ENCODE measurements at regions not wholly inside any gene's neighbourhood (a gene's known extent, or its start where the extent isn't known, plus 50 kb on each side); places are given as distances from the start of the nearest gene placed in this dataset.

DNA sequence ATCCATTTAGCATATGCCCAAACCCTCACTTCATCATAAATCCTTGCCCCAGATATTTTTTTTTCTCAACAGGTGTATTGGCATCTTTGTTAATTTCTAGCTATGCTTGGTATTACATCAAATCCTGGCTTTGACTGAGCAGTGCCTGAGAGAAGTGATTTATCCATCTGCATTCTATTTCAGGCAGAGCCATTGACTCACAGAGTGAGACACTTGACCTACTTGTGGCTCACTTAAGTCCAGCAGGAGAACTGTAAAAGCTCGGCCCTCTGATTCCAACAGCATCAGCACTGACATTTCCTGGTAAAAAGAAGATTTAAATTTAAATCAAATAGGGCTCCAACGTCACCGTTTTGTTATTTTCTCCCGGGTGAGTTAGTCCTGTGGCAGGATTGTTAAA is 93.4 kb downstream of the PLK2 start:
- Mint-ChIP-seq H3K27ac (no peak overlapping the region), H3K9me3 (no peaks in the 10 kb centered on the region), H3K36me3 (ENCODE audit: low read depth) (no peaks in the 10 kb centered on the region), H3K4me1 (no peaks in the 10 kb centered on the region), H3K27me3 (no peaks in the 10 kb centered on the region), H3K4me3 (no peak overlapping the region)
- intact Hi-C loops (cut with micrococcal nuclease) = no loop called here
- DNase-seq = no peak

- Mint-ChIP-seq H3K4me1 (no peaks in the 10 kb centered on the region), H3K27me3 (no peaks in the 10 kb centered on the region), H3K9me3 (no peaks in the 10 kb centered on the region), H3K27ac (no peak overlapping the region), H3K36me3 (ENCODE audit: low read depth) (no peaks in the 10 kb centered on the region), H3K4me3 (no peak overlapping the region)
- intact Hi-C loops (cut with micrococcal nuclease) = no loop called here
- DNase-seq = peak; percentile 14
Measured at GRCh38 chr5:58365791-58366190, 94.1 kb downstream of the PLK2 start.

DNA sequence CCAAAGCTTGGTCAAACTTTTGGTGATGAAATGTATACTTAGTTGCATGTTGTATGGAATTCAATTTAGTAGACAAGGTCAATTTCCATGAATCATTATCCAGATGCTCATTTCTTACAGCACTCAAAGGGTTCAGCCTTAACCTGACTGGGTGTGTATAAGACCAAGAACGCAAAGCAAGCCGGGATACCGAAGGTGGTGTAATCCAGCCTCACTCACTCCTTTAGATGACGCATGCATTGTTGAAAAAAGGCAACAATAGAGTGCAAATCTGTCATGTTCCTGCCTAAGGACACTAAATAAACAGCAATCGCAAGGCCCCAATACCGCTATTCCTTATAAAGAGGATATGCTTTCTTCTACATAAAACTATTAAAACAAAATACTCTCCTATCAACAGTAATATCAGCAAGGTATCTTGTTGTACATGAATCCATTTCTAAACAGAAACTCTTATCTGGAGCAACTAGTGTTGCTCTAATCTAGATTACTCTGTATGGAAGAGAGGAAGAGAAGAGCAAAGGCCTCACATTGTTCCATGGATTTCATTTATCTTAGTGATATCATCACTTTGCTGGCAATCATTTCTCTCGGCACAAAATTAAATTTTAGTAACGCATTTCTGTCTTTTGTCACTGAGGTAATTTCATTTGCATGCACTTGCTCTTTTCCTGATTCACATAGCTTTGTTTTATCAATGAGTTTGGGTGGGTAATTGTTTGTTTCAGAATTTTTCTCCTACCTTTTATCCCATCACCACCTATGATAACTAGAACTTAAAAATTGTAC is 96.2 kb downstream of the PLK2 start:
- H3K36me3 Mint-ChIP-seq (ENCODE audit: low read depth) = no peaks in the 10 kb centered on the region
- no peak for DNase-seq
- no peaks in the 10 kb centered on the region for H3K27me3 Mint-ChIP-seq
- H3K27ac Mint-ChIP-seq = no peak overlapping the region
- H3K9me3 Mint-ChIP-seq = no peaks in the 10 kb centered on the region
- H3K4me1 Mint-ChIP-seq = no peaks in the 10 kb centered on the region
- no peak overlapping the region for H3K4me3 Mint-ChIP-seq
- intact Hi-C loops (cut with micrococcal nuclease) = no loop called here

DNA sequence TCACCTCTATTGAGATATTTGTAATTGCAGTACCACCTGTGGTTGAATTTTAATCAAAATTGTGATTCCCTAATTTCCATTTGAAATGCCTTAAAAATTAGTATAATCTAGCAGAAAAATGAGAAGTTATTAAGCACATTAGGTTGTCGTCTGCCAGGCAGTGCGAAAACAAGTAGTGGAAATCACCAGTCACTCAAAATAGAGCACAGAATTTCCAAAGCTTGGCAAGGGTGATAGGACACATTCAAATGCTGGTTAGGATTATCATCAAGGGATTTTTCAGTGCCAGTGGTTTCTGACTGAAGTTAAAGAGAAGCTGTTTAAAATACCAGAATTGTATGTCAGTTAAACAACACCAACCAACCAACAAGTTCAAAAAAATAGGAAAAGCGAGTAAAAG is 97.8 kb downstream of the PLK2 start:
- intact Hi-C loops (cut with micrococcal nuclease) = no loop called here
- DNase-seq = no peak
- no peaks in the 10 kb centered on the region for H3K36me3 Mint-ChIP-seq (ENCODE audit: low read depth)
- H3K27me3 Mint-ChIP-seq = no peaks in the 10 kb centered on the region
- H3K4me3 Mint-ChIP-seq = no peak overlapping the region
- no peaks in the 10 kb centered on the region for H3K4me1 Mint-ChIP-seq
- H3K27ac Mint-ChIP-seq = no peak overlapping the region
- no peaks in the 10 kb centered on the region for H3K9me3 Mint-ChIP-seq

DNA sequence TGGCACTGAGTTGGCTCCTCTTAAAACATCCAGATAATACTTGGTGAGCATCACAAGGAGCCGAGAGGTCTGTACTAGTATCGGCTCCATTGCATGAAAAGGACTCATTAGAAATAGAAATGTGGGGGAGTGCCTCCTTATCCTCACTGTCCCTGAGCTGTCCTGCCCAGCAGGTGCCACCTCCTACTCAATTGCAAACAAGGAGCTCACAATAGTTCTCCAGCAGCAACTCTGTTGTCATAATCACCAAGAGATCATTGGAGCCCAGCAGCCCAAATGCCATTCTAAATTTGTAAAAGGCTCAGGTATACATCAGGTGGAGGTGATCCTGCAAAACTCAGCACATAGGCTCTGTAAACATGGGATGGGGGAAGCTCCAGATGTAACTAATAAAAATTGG is 99.1 kb downstream of the PLK2 start:
- Mint-ChIP-seq H3K27me3 (no peaks in the 10 kb centered on the region), H3K36me3 (ENCODE audit: low read depth) (no peaks in the 10 kb centered on the region), H3K9me3 (no peaks in the 10 kb centered on the region), H3K27ac (no peak overlapping the region), H3K4me3 (no peak overlapping the region), H3K4me1 (no peaks in the 10 kb centered on the region)
- DNase-seq = no peak
- intact Hi-C loops (cut with micrococcal nuclease) = no loop called here

DNA sequence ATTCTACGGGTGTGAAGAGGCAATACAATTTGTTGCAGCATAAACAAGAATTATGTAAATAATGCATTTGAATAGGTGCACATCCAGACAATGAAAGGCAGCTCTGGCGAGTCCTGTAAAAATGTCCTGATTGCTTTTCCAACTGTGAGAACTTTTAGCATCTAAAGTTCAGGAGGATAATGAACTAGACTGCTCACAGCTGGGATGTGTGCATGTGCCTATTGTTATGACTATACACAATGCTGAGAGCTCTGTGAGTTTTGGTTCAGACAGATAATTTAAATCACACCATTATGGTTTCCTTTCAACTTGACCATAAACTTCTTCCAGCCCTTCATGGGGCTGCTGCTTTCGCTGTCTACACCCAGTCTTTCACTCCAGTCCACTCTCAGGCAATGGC is 99.9 kb downstream of the PLK2 start:
- H3K36me3 Mint-ChIP-seq (ENCODE audit: low read depth) = no peaks in the 10 kb centered on the region
- DNase-seq = no peak
- intact Hi-C loops (cut with micrococcal nuclease) = no loop called here
- H3K4me1 Mint-ChIP-seq = no peaks in the 10 kb centered on the region
- H3K4me3 Mint-ChIP-seq = no peak overlapping the region
- no peaks in the 10 kb centered on the region for H3K27me3 Mint-ChIP-seq
- H3K9me3 Mint-ChIP-seq = no peaks in the 10 kb centered on the region
- no peak overlapping the region for H3K27ac Mint-ChIP-seq

- Mint-ChIP-seq H3K4me3 (no peak overlapping the region), H3K36me3 (ENCODE audit: low read depth) (no peaks in the 10 kb centered on the region), H3K27ac (no peak overlapping the region), H3K27me3 (no peaks in the 10 kb centered on the region), H3K4me1 (no peaks in the 10 kb centered on the region), H3K9me3 (no peaks in the 10 kb centered on the region)
- intact Hi-C loops (cut with micrococcal nuclease) = no loop called here
- DNase-seq = no peak
Measured at GRCh38 chr5:58358501-58359178, 101.2 kb downstream of the PLK2 start.

GRCh38 chr5:58357799-58358500 is 101.9 kb downstream of the PLK2 start:
- no peaks in the 10 kb centered on the region for H3K9me3 Mint-ChIP-seq

DNA sequence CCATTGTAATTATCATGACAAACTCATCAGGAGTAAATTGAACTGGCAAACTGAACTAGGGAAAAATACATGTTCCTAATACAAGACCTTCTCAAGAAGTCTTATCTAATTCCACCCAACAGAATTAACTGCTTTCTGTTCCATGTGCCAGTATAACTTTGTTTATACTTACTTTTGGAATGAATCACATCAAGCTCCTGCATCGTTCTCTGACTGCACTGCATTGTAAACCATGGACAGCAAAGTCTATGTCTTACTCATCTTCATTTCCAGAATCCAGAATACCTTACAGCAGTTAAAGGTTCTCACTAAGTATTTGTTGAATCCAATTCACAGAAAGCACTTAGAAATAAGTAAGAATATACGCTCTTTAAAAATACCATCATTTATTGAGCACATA is 102.8 kb downstream of the PLK2 start:
- no peak overlapping the region for H3K4me3 Mint-ChIP-seq
- H3K36me3 Mint-ChIP-seq (ENCODE audit: low read depth) = no peaks in the 10 kb centered on the region
- no peaks in the 10 kb centered on the region for H3K27me3 Mint-ChIP-seq
- no peak overlapping the region for H3K27ac Mint-ChIP-seq
- DNase-seq = no peak
- no peaks in the 10 kb centered on the region for H3K4me1 Mint-ChIP-seq
- no peaks in the 10 kb centered on the region for H3K9me3 Mint-ChIP-seq
- intact Hi-C loops (cut with micrococcal nuclease) = no loop called here

More at GRCh38 chr5:58357799-58358500, 101.9 kb downstream of the PLK2 start:
- Mint-ChIP-seq H3K4me3 (no peak overlapping the region), H3K4me1 (no peaks in the 10 kb centered on the region), H3K27me3 (no peaks in the 10 kb centered on the region), H3K36me3 (ENCODE audit: low read depth) (no peaks in the 10 kb centered on the region), H3K27ac (no peak overlapping the region)
- intact Hi-C loops (cut with micrococcal nuclease) = no loop called here
- no peak for DNase-seq

DNA sequence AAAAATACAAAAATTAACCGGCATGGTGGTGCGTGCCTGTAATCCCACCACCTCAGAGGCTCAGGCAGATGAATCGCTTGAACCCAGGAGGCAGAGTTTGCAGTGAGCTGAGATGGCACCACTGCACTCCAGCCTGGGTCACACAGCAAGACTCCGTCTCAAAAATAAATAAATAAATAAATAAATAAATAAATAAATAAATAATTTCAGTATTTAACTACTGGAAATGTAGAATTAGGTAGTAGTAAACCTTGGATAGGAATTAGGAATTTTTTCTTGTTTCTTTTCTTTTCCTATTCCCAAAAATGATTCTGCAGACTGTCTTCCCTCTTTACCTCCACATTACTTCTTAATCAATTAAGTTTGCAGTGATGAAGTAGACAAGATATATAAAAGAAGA is 103.2 kb downstream of the PLK2 start:
- DNase-seq = no peak
- intact Hi-C loops (cut with micrococcal nuclease) = no loop called here
- Mint-ChIP-seq H3K27ac (no peak overlapping the region), H3K9me3 (no peaks in the 10 kb centered on the region), H3K4me3 (no peak overlapping the region), H3K36me3 (ENCODE audit: low read depth) (no peaks in the 10 kb centered on the region), H3K27me3 (no peaks in the 10 kb centered on the region), H3K4me1 (no peaks in the 10 kb centered on the region)

- Mint-ChIP-seq H3K9me3 (no peaks in the 10 kb centered on the region), H3K36me3 (ENCODE audit: low read depth) (no peaks in the 10 kb centered on the region), H3K27ac (no peak overlapping the region), H3K4me3 (no peak overlapping the region), H3K27me3 (no peaks in the 10 kb centered on the region), H3K4me1 (no peaks in the 10 kb centered on the region)
- DNase-seq = no peak
- intact Hi-C loops (cut with micrococcal nuclease) = no loop called here
Measured at GRCh38 chr5:58354827-58355226, 105.1 kb downstream of the PLK2 start.

DNA sequence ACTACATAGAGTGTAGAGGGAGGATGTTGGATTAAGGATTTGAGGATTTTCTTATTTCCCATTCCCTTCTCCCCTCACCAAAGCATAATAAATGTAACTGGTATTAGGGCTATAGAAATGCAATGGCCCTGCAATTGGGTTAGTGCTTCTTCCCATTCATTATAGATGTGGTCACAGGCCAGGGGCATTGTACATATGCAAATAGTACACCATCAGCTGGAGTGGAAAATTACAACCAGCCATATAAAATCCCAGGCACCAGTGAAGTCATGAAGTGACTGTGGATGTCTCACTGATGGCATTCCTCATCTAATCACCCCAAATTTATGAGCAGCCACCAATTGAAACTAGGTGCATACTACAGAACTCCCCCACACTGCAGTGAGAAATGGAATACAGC is 105.9 kb downstream of the PLK2 start:
- intact Hi-C loops (cut with micrococcal nuclease) = no loop called here
- no peak for DNase-seq
- Mint-ChIP-seq H3K36me3 (ENCODE audit: low read depth) (no peaks in the 10 kb centered on the region), H3K27ac (no peak overlapping the region), H3K27me3 (no peaks in the 10 kb centered on the region), H3K4me1 (no peaks in the 10 kb centered on the region), H3K4me3 (no peak overlapping the region), H3K9me3 (no peaks in the 10 kb centered on the region)

- no peak overlapping the region for H3K27ac Mint-ChIP-seq
- intact Hi-C loops (cut with micrococcal nuclease) = no loop called here
- no peak for DNase-seq
Measured at GRCh38 chr5:58351190-58351589, 108.7 kb downstream of the PLK2 start.

DNA sequence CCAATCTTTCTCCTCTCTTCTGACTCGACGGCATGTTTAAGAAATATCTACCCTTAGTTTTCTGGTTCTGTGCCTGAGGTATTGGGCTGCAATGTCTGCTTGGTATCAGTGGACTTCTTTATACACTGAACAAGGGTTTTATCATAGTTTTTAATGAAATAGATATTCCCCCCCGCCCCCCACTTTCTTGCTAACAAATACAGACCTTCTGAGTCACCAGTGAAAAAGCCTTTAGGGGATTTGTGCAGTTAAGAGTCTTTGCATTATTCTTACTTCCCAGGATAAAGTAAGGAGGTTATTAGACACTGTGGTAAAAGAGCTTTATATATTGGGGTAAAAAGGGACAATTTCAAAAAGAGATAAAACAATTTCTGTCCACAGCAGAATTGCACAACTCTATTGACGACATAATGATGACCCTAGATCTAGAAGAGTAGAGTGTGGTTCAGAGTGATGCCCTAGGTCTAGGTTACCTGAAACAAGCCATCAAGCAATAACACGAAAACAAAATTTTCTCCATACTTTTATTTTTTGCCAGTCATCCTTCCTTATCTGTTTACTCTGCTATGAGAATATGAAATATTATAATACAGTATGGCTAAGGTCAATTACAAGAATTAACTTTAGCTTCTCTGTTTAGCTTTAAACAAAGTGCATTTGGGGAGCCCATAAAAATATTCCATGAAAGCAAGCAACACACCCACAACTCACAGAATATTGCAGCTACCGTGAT is 110.7 kb downstream of the PLK2 start:
- Mint-ChIP-seq H3K4me1 (no peaks in the 10 kb centered on the region), H3K4me3 (no peak overlapping the region), H3K36me3 (ENCODE audit: low read depth) (no peaks in the 10 kb centered on the region), H3K27me3 (no peaks in the 10 kb centered on the region), H3K9me3 (no peaks in the 10 kb centered on the region), H3K27ac (no peak overlapping the region)
- no peak for DNase-seq
- intact Hi-C loops (cut with micrococcal nuclease) = no loop called here

More at GRCh38 chr5:58351190-58351589, 108.7 kb downstream of the PLK2 start:
- Mint-ChIP-seq H3K36me3 (ENCODE audit: low read depth) (no peaks in the 10 kb centered on the region), H3K27me3 (no peaks in the 10 kb centered on the region), H3K9me3 (no peaks in the 10 kb centered on the region), H3K4me3 (no peak overlapping the region), H3K4me1 (no peaks in the 10 kb centered on the region)

Measured in activated CD4-positive, alpha-beta T cell treated with anti-CD3 and anti-CD28 coated beads, Interleukin-2, amount 10 ng/mL, durations not matched to agents 24 days and 14 days (primary cell).